Fibroblast of villous mesenchyme (primary cell): ENCODE measurements at regions not wholly inside any gene's neighbourhood (a gene's known extent, or its start where the extent isn't known, plus 50 kb on each side); places are given as distances from the start of the nearest gene placed in this dataset.

Experiments
- DNase-seq: peaks from one replicate; pipeline ENCODE4 v3.0.0-alpha.2; 2010; ENCODE audit warnings: low read depth
- H3K4me3 ChIP-seq: 2 replicates; pipeline ENCODE4 v1.5.1; 2011; ENCODE audit warnings: low read depth, mild to moderate bottlenecking, low read length
- CTCF ChIP-seq: IDR thresholded peaks from 2 replicates; pipeline ENCODE4 v1.5.1; 2012; ENCODE audit warnings: low read depth, mild to moderate bottlenecking, low read length; ENCODE audit not compliant: insufficient read depth

- no peak for TF ChIP-seq CTCF
- DNase-seq: no peak
- no peak overlapping the region for H3K4me3 ChIP-seq
Measured at GRCh38 chr2:208648368-208648767, 241.8 kb downstream of the PTH2R start.

GRCh38 chr2:208653383-208653782 lies 246.8 kb downstream of the PTH2R start:
- H3K4me3 ChIP-seq: no peak overlapping the region
- TF ChIP-seq CTCF: no peak
- no peak for DNase-seq

DNA sequence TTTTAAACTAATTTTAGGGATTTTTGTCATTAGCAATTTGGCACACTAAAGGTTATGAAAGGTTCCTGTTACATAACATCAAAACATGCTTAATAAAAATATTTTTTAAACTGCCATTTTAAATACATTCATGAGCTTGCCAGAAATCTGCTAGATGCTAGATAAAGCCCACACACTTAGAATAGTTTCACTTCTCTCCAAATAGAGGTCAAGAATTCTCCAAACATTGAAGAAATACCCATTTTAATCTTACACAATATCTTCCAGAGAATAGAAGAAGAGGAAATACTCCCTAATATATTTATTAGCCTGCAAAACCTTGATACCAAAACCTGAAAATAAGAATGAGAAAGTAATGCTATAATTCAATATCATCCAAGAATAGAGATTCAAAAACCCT lies 247.5 kb downstream of the PTH2R start:
- no peak overlapping the region for H3K4me3 ChIP-seq
- DNase-seq: no peak
- TF ChIP-seq CTCF: no peak

- TF ChIP-seq CTCF: no peak
- no peak for DNase-seq
- H3K4me3 ChIP-seq: no peak overlapping the region
Measured at GRCh38 chr2:208657468-208657867, 250.9 kb downstream of the PTH2R start.

GRCh38 chr2:208669394-208669793 lies 262.8 kb downstream of the PTH2R start:
- TF ChIP-seq CTCF: no peak
- no peak for DNase-seq
- H3K4me3 ChIP-seq: no peak overlapping the region

DNA sequence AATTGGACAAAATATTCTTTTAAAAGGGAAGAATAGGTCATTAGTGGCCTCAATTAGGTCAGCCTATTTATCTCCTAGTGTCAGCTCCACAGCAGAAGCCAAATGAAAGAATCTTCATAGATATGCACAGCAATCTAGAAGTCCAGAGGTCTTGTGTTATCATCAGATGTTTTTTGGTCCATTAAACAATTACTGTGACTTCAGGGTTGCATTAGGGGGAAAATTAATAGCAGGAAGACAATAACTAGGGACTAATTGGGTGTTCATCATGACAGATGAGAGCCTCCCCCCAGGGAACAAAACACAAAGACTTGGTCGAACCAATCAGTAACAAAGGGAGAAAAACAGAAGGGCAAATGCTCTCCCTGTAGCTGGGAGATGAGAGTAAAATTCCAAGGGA lies 264.7 kb downstream of the PTH2R start:
- no peak for TF ChIP-seq CTCF
- H3K4me3 ChIP-seq: no peak overlapping the region
- DNase-seq: no peak

- no peak overlapping the region for H3K4me3 ChIP-seq
- TF ChIP-seq CTCF: no peak
- DNase-seq: no peak
Measured at GRCh38 chr2:208671886-208672680, 265.5 kb downstream of the PTH2R start.
